Transverse colon (tissue), 3 donors: ENCODE measurements at regions not wholly inside any gene's neighbourhood (a gene's known extent, or its start where the extent isn't known, plus 50 kb on each side); places are given as distances from the start of the nearest gene placed in this dataset.

Source experiments
- POLR2A ChIP-seq: fragments of 450-650 bp; IDR thresholded peaks from one replicate; pipeline ENCODE4 v1.6.1; 2016; ENCODE audit warnings: antibody characterized with exemption, mild to moderate bottlenecking, moderate library complexity
- TF ChIP-seq, protein P1 (sequence below), 5 experiments: fragments of 200-600 bp in 3 of 5; fragments of 450-650 bp in 2 of 5; sonication (generic) in 3 of 5; IDR thresholded peaks; 1 replicate in 2 of 5; 2 replicates in 3 of 5; pipeline ENCODE4 v1.5.1; 2016 to 2017; ENCODE audit warnings: antibody characterized with exemption in 5 of 5, inconsistent platforms in 3 of 5, mild to moderate bottlenecking in 2 of 5, moderate library complexity in 1 of 5

- TF ChIP-seq, protein P1, sequence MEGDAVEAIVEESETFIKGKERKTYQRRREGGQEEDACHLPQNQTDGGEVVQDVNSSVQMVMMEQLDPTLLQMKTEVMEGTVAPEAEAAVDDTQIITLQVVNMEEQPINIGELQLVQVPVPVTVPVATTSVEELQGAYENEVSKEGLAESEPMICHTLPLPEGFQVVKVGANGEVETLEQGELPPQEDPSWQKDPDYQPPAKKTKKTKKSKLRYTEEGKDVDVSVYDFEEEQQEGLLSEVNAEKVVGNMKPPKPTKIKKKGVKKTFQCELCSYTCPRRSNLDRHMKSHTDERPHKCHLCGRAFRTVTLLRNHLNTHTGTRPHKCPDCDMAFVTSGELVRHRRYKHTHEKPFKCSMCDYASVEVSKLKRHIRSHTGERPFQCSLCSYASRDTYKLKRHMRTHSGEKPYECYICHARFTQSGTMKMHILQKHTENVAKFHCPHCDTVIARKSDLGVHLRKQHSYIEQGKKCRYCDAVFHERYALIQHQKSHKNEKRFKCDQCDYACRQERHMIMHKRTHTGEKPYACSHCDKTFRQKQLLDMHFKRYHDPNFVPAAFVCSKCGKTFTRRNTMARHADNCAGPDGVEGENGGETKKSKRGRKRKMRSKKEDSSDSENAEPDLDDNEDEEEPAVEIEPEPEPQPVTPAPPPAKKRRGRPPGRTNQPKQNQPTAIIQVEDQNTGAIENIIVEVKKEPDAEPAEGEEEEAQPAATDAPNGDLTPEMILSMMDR (IDR thresholded peaks at IDR 0.05), result no peak
- TF ChIP-seq POLR2A, result no peak
Measured at GRCh38 chr7:54885285-54885684, 126.3 kb upstream of the SEC61G start.
